Mesenchymal stem cell (in vitro differentiated cells and primary cell): ENCODE measurements at regions not wholly inside any gene's neighbourhood (a gene's known extent, or its start where the extent isn't known, plus 50 kb on each side); places are given as distances from the start of the nearest gene placed in this dataset.
"Not testable (repeated sequence)": the region's sequence is repeated elsewhere in the genome, so short reads cannot be mapped to it uniquely, and the experiment has no call there.

Experiments used
- DNase-seq: peaks from one replicate; pipeline ENCODE4 v3.0.0-alpha.2; 2013
- H2AFZ ChIP-seq: one replicate; pipeline ENCODE4 v1.6.1; 2013; ENCODE audit warnings: low read depth, mild to moderate bottlenecking, control low read depth, inconsistent platforms, low read length, moderate library complexity
- H2AK5ac ChIP-seq: 2 replicates; pipeline ENCODE4 v1.6.1; 2013; ENCODE audit warnings: low read length, moderate library complexity, mild to moderate bottlenecking, inconsistent platforms; ENCODE audit not compliant: severe bottlenecking
- H2BK120ac ChIP-seq: one replicate; pipeline ENCODE4 v1.6.1; 2013; ENCODE audit warnings: low read depth, mild to moderate bottlenecking, inconsistent platforms, low read length, moderate library complexity
- H2BK12ac ChIP-seq, 2 experiments: one replicate each; pipeline ENCODE4 v1.6.1; 2013; ENCODE audit warnings: inconsistent platforms in 2 of 2, low read length in 2 of 2, mild to moderate bottlenecking in 2 of 2, moderate library complexity in 2 of 2, control low read depth in 1 of 2
- H2BK15ac ChIP-seq: one replicate; pipeline ENCODE4 v1.6.1; 2013; ENCODE audit warnings: mild to moderate bottlenecking, low read depth, inconsistent platforms; ENCODE audit not compliant: poor library complexity, severe bottlenecking
- H2BK5ac ChIP-seq: 2 replicates; pipeline ENCODE4 v1.6.1; 2013; ENCODE audit warnings: low read depth, mild to moderate bottlenecking, low read length, control low read depth, inconsistent platforms; ENCODE audit not compliant: poor library complexity, severe bottlenecking
- H3K14ac ChIP-seq, 2 experiments: one replicate each; pipeline ENCODE4 v1.6.1; 2013; ENCODE audit warnings: inconsistent platforms in 2 of 2, low read length in 2 of 2, control low read depth in 1 of 2, mild to moderate bottlenecking in 1 of 2, moderate library complexity in 1 of 2
- H3K18ac ChIP-seq, 2 experiments: one replicate each; pipeline ENCODE4 v1.6.1; 2013; ENCODE audit warnings: inconsistent platforms in 2 of 2, low read length in 2 of 2, control low read depth in 1 of 2, low read depth in 1 of 2, mild to moderate bottlenecking in 1 of 2
- H3K23ac ChIP-seq, 2 experiments: one replicate each; pipeline ENCODE4 v1.6.1; 2013; ENCODE audit warnings: inconsistent platforms in 2 of 2, low read length in 2 of 2, mild to moderate bottlenecking in 2 of 2, moderate library complexity in 2 of 2, control low read depth in 1 of 2
- H3K27ac ChIP-seq: 2 replicates; pipeline ENCODE4 v1.5.1; 2013; ENCODE audit warnings: mild to moderate bottlenecking, moderate library complexity, low read length, control low read depth, inconsistent platforms; ENCODE audit not compliant: poor library complexity, severe bottlenecking
- H3K27me3 ChIP-seq, 2 experiments: 2 replicates each; pipeline versions ENCODE4 v1.6.1 to v1.7.0; 2013; ENCODE audit warnings: low read length in 2 of 2, mild to moderate bottlenecking in 2 of 2, moderate library complexity in 2 of 2, control low read depth in 1 of 2, inconsistent platforms in 1 of 2; ENCODE audit not compliant: control insufficient read depth in 1 of 2, insufficient read depth in 1 of 2
- H3K36me3 ChIP-seq, 2 experiments: 2 replicates each; pipeline versions ENCODE4 v1.6.1 to v1.7.0; 2013; ENCODE audit warnings: low read length in 2 of 2, control low read depth in 1 of 2, inconsistent platforms in 1 of 2, low read depth in 1 of 2, mild to moderate bottlenecking in 1 of 2; ENCODE audit not compliant: insufficient read depth in 2 of 2, control insufficient read depth in 1 of 2
- H3K4ac ChIP-seq, 2 experiments: one replicate each; pipeline ENCODE4 v1.6.1; 2013; ENCODE audit warnings: inconsistent platforms in 2 of 2, low read length in 2 of 2, mild to moderate bottlenecking in 2 of 2, moderate library complexity in 2 of 2, control low read depth in 1 of 2, low read depth in 1 of 2
- H3K4me1 ChIP-seq: 2 replicates; pipeline ENCODE4 v1.6.1; 2013; ENCODE audit warnings: low read depth, low read length, control low read depth; ENCODE audit not compliant: control insufficient read depth, insufficient read depth
- H3K4me2 ChIP-seq: 2 replicates; pipeline ENCODE4 v1.6.1; 2013; ENCODE audit warnings: low read length, mild to moderate bottlenecking, inconsistent platforms; ENCODE audit not compliant: poor library complexity, severe bottlenecking
- H3K4me3 ChIP-seq, 2 experiments: 2 replicates each; pipeline versions ENCODE4 v1.5.1 to v1.7.0; 2013; ENCODE audit warnings: low read length in 2 of 2, mild to moderate bottlenecking in 2 of 2, control low read depth in 1 of 2, low read depth in 1 of 2; ENCODE audit not compliant: insufficient read depth in 1 of 2
- H3K79me1 ChIP-seq: replicated peaks from 2 replicates; pipeline ENCODE4 v1.6.1; 2013; ENCODE audit warnings: mild to moderate bottlenecking, control low read depth, low read length, inconsistent platforms; ENCODE audit not compliant: poor library complexity, severe bottlenecking
- H3K9ac ChIP-seq: 2 replicates; pipeline ENCODE4 v1.7.0; 2013; ENCODE audit warnings: mild to moderate bottlenecking, low read length, moderate library complexity
- H3K9me3 ChIP-seq: 2 replicates; pipeline ENCODE4 v1.7.0; 2013; ENCODE audit warnings: mild to moderate bottlenecking, low read length; ENCODE audit not compliant: control insufficient read depth
- H4K8ac ChIP-seq: one replicate; pipeline ENCODE4 v1.6.1; 2013; ENCODE audit warnings: inconsistent platforms, mild to moderate bottlenecking, low read length, moderate library complexity
- H4K91ac ChIP-seq: one replicate; pipeline ENCODE4 v1.6.1; 2013; ENCODE audit warnings: mild to moderate bottlenecking, low read length, inconsistent platforms
- WGBS: methylation state at CpG from one replicate; pipeline ENCODE4 v1.1.7; 2013; ENCODE audit warnings: mixed read lengths; 5-methylcytosine and 5-hydroxymethylcytosine counted together

DNA sequence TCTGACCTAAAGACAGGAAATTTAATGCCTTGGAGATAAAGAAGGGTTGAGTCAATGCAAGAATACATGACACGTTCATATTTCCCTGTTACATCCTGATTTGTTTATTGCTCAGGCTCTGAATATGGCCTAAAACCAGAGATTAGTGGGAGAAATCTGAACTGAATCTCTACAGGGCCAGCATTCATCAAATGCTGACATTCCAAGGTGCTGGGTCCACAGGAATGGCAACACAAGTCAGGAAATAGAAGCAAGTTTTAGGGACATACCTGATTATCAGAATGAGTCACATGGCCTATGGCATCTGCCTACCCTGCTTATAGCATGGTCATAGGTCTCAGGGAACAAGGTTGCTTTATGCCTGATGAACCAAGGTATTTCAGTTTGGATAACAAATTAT is 117.4 kb upstream of the CES5A start:
- Histone ChIP-seq H2BK5ac (no peak overlapping the region), H3K4me3 (no peak overlapping the region), H3K18ac (no peak overlapping the region), H3K9ac (no peak overlapping the region), H2BK12ac (no peak overlapping the region), H3K9me3 (no peaks in the 10 kb centered on the region), H3K14ac (no peak overlapping the region), H3K79me1 (no peaks in the 10 kb centered on the region), H3K4me1 (no peaks in the 10 kb centered on the region), H3K4ac (no peak overlapping the region), H3K4me2 (no peak overlapping the region), H4K8ac (no peak overlapping the region), H3K27ac (no peak overlapping the region), H2BK120ac (no peak overlapping the region), H3K36me3 (no peaks in the 10 kb centered on the region), H2AK5ac (no peak overlapping the region), H3K23ac (no peak overlapping the region), H2BK15ac (no peak overlapping the region), H2AFZ (no peak overlapping the region), H4K91ac (no peak overlapping the region), H3K27me3 (no peaks in the 10 kb centered on the region)
- DNase-seq = no peak
- 67% methylated on average over 1 of the region's 1 CpG for WGBS

DNA sequence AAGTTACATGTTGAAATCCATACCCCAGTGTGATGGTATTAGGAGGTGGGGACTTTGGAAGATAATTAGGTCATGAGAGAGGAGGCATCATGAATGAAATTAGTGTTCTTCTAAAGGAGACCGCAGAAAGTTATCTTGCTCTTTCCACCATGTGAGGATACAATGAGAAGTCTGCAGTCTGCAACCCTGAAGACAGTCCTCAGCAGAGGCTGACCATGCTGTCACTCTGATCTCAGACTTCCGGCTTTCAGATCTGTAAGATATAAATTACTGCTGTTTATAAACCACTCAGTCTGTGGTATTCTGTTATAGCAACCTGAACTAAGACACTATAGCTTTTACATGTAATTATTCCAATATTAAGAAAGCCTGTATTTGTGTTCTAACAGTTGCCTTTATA is 116.7 kb upstream of the CES5A start:
- H3K36me3 ChIP-seq = no peaks in the 10 kb centered on the region
- no peak overlapping the region for H3K27ac ChIP-seq
- H3K9me3 ChIP-seq = no peaks in the 10 kb centered on the region
- no peak overlapping the region for H3K18ac ChIP-seq
- H3K4ac ChIP-seq = no peak overlapping the region
- no peak overlapping the region for H2AFZ ChIP-seq
- no peak for DNase-seq
- H2BK15ac ChIP-seq = no peak overlapping the region
- H3K79me1 ChIP-seq = no peaks in the 10 kb centered on the region
- no peaks in the 10 kb centered on the region for H3K27me3 ChIP-seq
- no peak overlapping the region for H3K9ac ChIP-seq
- WGBS = 76% methylated on average over 1 of the region's 2 CpGs
- H3K4me1 ChIP-seq = no peaks in the 10 kb centered on the region
- H2AK5ac ChIP-seq = no peak overlapping the region
- no peak overlapping the region for H3K14ac ChIP-seq
- no peak overlapping the region for H3K23ac ChIP-seq
- no peak overlapping the region for H2BK12ac ChIP-seq
- H4K91ac ChIP-seq = no peak overlapping the region
- no peak overlapping the region for H2BK5ac ChIP-seq
- no peak overlapping the region for H3K4me2 ChIP-seq
- H4K8ac ChIP-seq = no peak overlapping the region
- H3K4me3 ChIP-seq = no peak overlapping the region
- H2BK120ac ChIP-seq = no peak overlapping the region

DNA sequence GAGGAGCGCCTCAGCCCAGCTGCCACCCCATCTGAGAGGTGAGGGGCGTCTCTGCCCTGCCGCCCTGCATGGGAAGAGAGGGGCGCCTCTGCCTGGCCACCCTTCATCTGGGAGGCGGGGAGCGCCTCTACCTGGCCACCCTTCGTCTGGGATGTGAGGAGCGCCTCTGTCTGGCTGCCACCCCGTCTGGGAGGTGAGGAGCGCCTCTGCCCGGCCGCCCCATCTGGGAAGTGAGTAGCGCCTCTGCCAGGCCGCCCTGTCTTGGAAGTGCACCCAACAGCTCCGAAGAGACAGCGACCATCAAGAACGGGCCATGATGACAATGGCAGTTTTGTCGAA is 114.4 kb upstream of the CES5A start:
- Histone ChIP-seq H2AK5ac (no peak overlapping the region), H3K14ac (no peak overlapping the region), H2BK12ac (no peak overlapping the region), H3K4ac (no peak overlapping the region), H4K91ac (no peak overlapping the region), H2BK5ac (no peak overlapping the region), H3K18ac (no peak overlapping the region), H3K9me3 (no peaks in the 10 kb centered on the region), H3K9ac (no peak overlapping the region), H3K27me3 (no peaks in the 10 kb centered on the region), H4K8ac (no peak overlapping the region), H2BK15ac (no peak overlapping the region), H2AFZ (no peak overlapping the region), H3K4me3 (no peak overlapping the region), H3K79me1 (no peaks in the 10 kb centered on the region), H3K4me1 (no peaks in the 10 kb centered on the region), H3K23ac (no peak overlapping the region), H2BK120ac (no peak overlapping the region), H3K36me3 (no peaks in the 10 kb centered on the region), H3K27ac (no peak overlapping the region), H3K4me2 (no peak overlapping the region)
- no peak for DNase-seq
- 80% methylated on average over 15 of the region's 18 CpGs for whole genome bisulfite sequencing

DNA sequence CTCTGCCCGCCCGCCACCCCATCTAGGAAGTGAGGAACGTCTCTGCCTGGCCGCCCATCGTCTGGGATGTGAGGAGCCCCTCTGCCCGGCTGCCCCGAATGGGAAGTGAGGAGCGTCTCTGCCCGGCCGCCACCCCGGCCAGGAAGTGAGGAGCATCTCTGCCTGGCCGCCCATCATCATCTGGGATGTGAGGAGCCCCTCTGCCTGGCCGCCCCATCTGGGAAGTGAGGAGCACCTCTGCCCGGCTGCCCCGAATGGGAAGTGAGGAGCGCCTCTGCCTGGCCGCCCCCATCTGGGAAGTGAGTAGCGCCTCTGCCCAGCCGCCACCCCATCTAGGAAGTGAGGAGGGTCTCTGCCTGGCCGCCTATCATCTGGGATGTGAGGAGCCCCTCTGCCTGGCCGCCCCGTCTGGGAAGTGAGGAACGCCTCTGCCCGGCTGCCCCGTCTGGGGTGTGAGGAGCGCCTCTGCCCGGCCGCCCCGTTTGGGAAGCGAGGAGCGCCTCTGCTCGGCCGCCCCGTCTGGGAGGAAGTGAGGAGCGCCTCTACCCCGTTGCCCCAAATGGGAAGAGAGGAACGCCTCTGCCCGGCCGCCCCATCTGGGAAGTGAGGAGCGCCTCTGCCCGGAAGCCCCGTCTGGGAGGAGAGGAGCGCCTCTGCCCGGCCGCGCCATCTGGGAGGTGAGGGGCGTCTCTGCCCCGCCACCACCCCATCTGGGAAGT is 113.8 kb upstream of the CES5A start:
- H4K8ac ChIP-seq, H2BK5ac ChIP-seq, H3K9me3 ChIP-seq, H3K18ac ChIP-seq, H3K36me3 ChIP-seq, H3K4ac ChIP-seq, H3K14ac ChIP-seq, H3K4me1 ChIP-seq, H2BK120ac ChIP-seq, DNase-seq, H4K91ac ChIP-seq, H3K27ac ChIP-seq, H3K79me1 ChIP-seq, H2AK5ac ChIP-seq, H3K4me3 ChIP-seq, H2BK12ac ChIP-seq, H2BK15ac ChIP-seq, H2AFZ ChIP-seq, H3K4me2 ChIP-seq, H3K27me3 ChIP-seq, H3K9ac ChIP-seq, H3K23ac ChIP-seq: not testable (repeated sequence)
- WGBS = 88% methylated on average over 48 of the region's 48 CpGs
